CD4-positive, alpha-beta T cell (primary cell): ENCODE measurements at regions not wholly inside any gene's neighbourhood (a gene's known extent, or its start where the extent isn't known, plus 50 kb on each side); places are given as distances from the start of the nearest gene placed in this dataset.

Source experiments
- ATAC-seq: fragments of 200-7000 bp; cut with Tn5 transposase; one replicate; pipeline ENCODE4 v1.10.0; 2022; ENCODE audit warnings: mild to moderate bottlenecking; ENCODE audit not compliant: poor library complexity
- CTCF ChIA-PET: fragments of 350-600 bp; sonication (Branson Sonifier 250); formaldehyde crosslinking; loops from one replicate; lab custom pipeline; 2021; ENCODE audit warnings: antibody characterized with exemption, inconsistent platforms; lab: Charles Lee
- POLR2A ChIA-PET: fragments of 350-600 bp; sonication (Branson Sonifier 250); formaldehyde crosslinking; loops from one replicate; lab custom pipeline; 2021; ENCODE audit warnings: antibody characterized with exemption, inconsistent platforms; lab: Charles Lee
- DNase-seq, 14 experiments: peaks; one replicate each; pipeline ENCODE4 v3.0.0-alpha.2; 2013 to 2020; ENCODE audit warnings: mixed read lengths in 2 of 14
- H3K27ac ChIP-seq, 2 donors: one replicate each; pipeline versions ENCODE4 v1.5.1 to v1.7.0; 2013; ENCODE audit warnings: low read length in 2 of 2, low read depth in 1 of 2, mild to moderate bottlenecking in 1 of 2
- H3K27me3 ChIP-seq, 2 experiments: 1 replicate in 1 of 2; 2 replicates in 1 of 2; pipeline versions ENCODE4 v1.6.1 to v1.7.0; 2013; ENCODE audit warnings: low read length in 2 of 2, control low read depth in 1 of 2, mild to moderate bottlenecking in 1 of 2, moderate library complexity in 1 of 2; ENCODE audit not compliant: insufficient read depth in 2 of 2, control insufficient read depth in 1 of 2
- H3K36me3 ChIP-seq: one replicate; pipeline ENCODE4 v1.6.1; 2013; ENCODE audit warnings: low read length, control low read depth; ENCODE audit not compliant: insufficient read depth
- H3K4me1 ChIP-seq: one replicate; pipeline ENCODE4 v1.6.1; 2013; ENCODE audit warnings: low read length, control low read depth; ENCODE audit not compliant: insufficient read depth
- H3K4me3 ChIP-seq: one replicate; pipeline ENCODE4 v1.5.1; 2013; ENCODE audit warnings: mild to moderate bottlenecking, low read length, moderate library complexity
- H3K9me3 ChIP-seq, 2 experiments: 1 replicate in 1 of 2; 2 replicates in 1 of 2; pipeline versions ENCODE4 v1.6.1 to v1.7.0; 2013; ENCODE audit warnings: low read length in 2 of 2, mild to moderate bottlenecking in 2 of 2, control low read depth in 1 of 2, moderate library complexity in 1 of 2; ENCODE audit not compliant: control insufficient read depth in 1 of 2, insufficient read depth in 1 of 2
- H3K27ac Mint-ChIP-seq: one replicate; pipeline ENCODE4 v1.8.0; 2020; ENCODE audit warnings: mixed read lengths
- H3K27me3 Mint-ChIP-seq: one replicate; pipeline ENCODE4 v1.8.0; 2021; ENCODE audit warnings: mixed read lengths
- H3K36me3 Mint-ChIP-seq: one replicate; pipeline ENCODE4 v1.8.0; 2021; ENCODE audit warnings: low read depth, mixed read lengths
- H3K4me1 Mint-ChIP-seq: one replicate; pipeline ENCODE4 v1.8.0; 2021; ENCODE audit warnings: low read depth, mixed read lengths
- H3K4me3 Mint-ChIP-seq: one replicate; pipeline ENCODE4 v1.8.0; 2020; ENCODE audit warnings: mild to moderate bottlenecking, mixed read lengths
- H3K9me3 Mint-ChIP-seq: one replicate; pipeline ENCODE4 v1.8.0; 2020; ENCODE audit warnings: mixed read lengths
- CTCF ChIP-seq: fragments of 200-600 bp; IDR thresholded peaks from one replicate; pipeline ENCODE4 v1.8.0; 2022; ENCODE audit warnings: antibody characterized with exemption, mild to moderate bottlenecking
- intact Hi-C, 2 experiments: fragments of 100-400 bp; cut with DNase I in 1 of 2; cut with micrococcal nuclease in 1 of 2; formaldehyde crosslinking; loops; one replicate each; pipeline versions ENCODE4 v1.15.1 to v1.9.0; 2023 to 2025; cut with DNase I, micrococcal nuclease

- Mint-ChIP-seq H3K4me3 (no peak overlapping the region), H3K36me3 (no peaks in the 10 kb centered on the region), H3K27me3 (no peaks in the 10 kb centered on the region), H3K27ac (no peak overlapping the region), H3K4me1 (no peaks in the 10 kb centered on the region), H3K9me3 (peaks cover 2% of the 10 kb centered on the region)
- no peak overlapping the region for H3K27ac ChIP-seq
- H3K4me1 ChIP-seq: no peaks in the 10 kb centered on the region
- intact Hi-C loops: no loop called here
- CTCF ChIA-PET: no interaction called here
- no peaks in the 10 kb centered on the region for H3K9me3 ChIP-seq
- no peak for TF ChIP-seq CTCF
- H3K27me3 ChIP-seq: no peaks in the 10 kb centered on the region
- ATAC-seq (no peak), DNase-seq (peak in 1 of 14 experiments; percentile 3)
- no peaks in the 10 kb centered on the region for H3K36me3 ChIP-seq
- POLR2A ChIA-PET: no interaction called here
- H3K4me3 ChIP-seq: no peak overlapping the region
Measured at GRCh38 chr20:8943631-8944030, 125.3 kb upstream of the PLCB4 start.

DNA sequence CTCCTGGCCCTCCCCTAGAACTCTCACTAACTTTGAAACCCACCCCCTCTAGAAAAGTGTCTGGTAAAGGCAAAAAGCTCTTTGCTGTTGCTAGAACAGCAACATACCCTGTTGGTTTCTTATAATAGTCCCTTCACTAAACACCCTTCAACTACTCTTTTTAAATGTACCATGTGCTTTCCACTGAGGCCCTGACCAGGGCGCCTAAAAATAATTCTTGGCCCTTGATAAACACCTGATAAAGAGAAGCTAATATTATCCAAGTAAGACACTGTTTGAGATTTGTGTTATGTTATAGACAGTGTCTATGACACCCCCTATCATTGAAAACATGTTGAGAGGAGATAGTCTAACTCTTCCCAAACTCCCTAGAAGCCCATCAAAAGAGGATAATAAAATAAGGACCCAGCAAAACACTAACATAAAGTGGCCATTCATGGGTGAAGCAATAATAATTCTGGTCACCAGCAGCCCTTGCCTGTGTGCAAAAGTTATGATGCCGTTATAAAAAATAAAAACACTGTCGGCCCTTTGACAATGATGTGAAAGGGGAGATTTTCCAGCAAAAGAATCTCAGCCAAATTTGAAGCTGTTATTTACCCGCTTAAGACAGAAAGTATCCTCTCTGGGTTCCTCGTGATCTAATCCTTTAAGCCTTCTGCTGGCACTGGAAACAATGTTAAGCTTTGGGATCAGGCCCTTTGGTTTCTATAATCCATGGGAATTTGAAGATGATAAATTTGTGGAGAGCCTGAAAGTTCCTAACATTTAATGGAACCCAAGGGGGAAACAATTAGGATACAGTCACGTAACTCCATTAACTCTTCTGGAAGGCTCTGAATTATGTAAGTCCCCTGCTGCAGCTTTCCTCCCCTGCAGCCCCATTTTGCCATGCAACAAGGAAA, 122.6 kb upstream of the PLCB4 start:
- H3K36me3 Mint-ChIP-seq: no peaks in the 10 kb centered on the region
- H3K4me1 Mint-ChIP-seq: no peaks in the 10 kb centered on the region
- CTCF ChIA-PET: no interaction called here
- H3K9me3 Mint-ChIP-seq: peaks cover 5% of the 10 kb centered on the region
- H3K4me1 ChIP-seq: no peaks in the 10 kb centered on the region
- H3K4me3 ChIP-seq: no peak overlapping the region
- no peaks in the 10 kb centered on the region for H3K27me3 Mint-ChIP-seq
- no peak overlapping the region for H3K27ac Mint-ChIP-seq
- H3K27me3 ChIP-seq: no peaks in the 10 kb centered on the region
- no peaks in the 10 kb centered on the region for H3K36me3 ChIP-seq
- no peak overlapping the region for H3K27ac ChIP-seq
- ATAC-seq: no peak
- TF ChIP-seq CTCF: no peak
- intact Hi-C loops: no loop called here
- no peak for DNase-seq
- H3K4me3 Mint-ChIP-seq: no peak overlapping the region
- POLR2A ChIA-PET: no interaction called here
- peaks cover 0 to 3% of the 10 kb centered on the region in 2 experiments for H3K9me3 ChIP-seq

- Histone ChIP-seq H3K36me3 (no peaks in the 10 kb centered on the region), H3K9me3 (peaks cover 0 to 3% of the 10 kb centered on the region in 2 experiments), H3K27me3 (no peaks in the 10 kb centered on the region), H3K4me3 (no peak overlapping the region), H3K4me1 (no peaks in the 10 kb centered on the region), H3K27ac (no peak overlapping the region)
- DNase-seq: no peak
- CTCF ChIA-PET: no interaction called here
- POLR2A ChIA-PET: no interaction called here
- Mint-ChIP-seq H3K27ac (no peak overlapping the region), H3K36me3 (no peaks in the 10 kb centered on the region), H3K27me3 (no peaks in the 10 kb centered on the region), H3K9me3 (peaks cover 7% of the 10 kb centered on the region), H3K4me3 (no peak overlapping the region), H3K4me1 (no peaks in the 10 kb centered on the region)
- no peak for ATAC-seq
- intact Hi-C loops: no loop called here
- TF ChIP-seq CTCF: no peak
Measured at GRCh38 chr20:8948442-8949020, 120.4 kb upstream of the PLCB4 start.
